Fibroblast of lung (primary cell): ENCODE measurements at regions not wholly inside any gene's neighbourhood (a gene's known extent, or its start where the extent isn't known, plus 50 kb on each side); places are given as distances from the start of the nearest gene placed in this dataset.

ENCODE experiments used
- DNase-seq, 2 donors: peaks; one replicate each; pipeline versions ENCODE4 v3.0.0 to v3.0.0-alpha.2; 2010; ENCODE audit warnings: low read depth in 2 of 2
- H2AFZ ChIP-seq: 2 replicates; pipeline ENCODE4 v1.5.1; 2012; ENCODE audit warnings: low read length, control low read depth, inconsistent platforms
- H3K27ac ChIP-seq: 2 replicates; pipeline ENCODE4 v1.5.1; 2011; ENCODE audit warnings: low read length, control low read depth; ENCODE audit not compliant: insufficient read depth
- H3K27me3 ChIP-seq: 2 replicates; pipeline ENCODE4 v1.5.1; 2011; ENCODE audit warnings: mild to moderate bottlenecking, low read length; ENCODE audit not compliant: control insufficient read depth, insufficient read depth
- H3K36me3 ChIP-seq: 2 replicates; pipeline ENCODE4 v1.5.1; 2011; ENCODE audit warnings: low read length; ENCODE audit not compliant: control insufficient read depth, insufficient read depth
- H3K4me1 ChIP-seq: 2 replicates; pipeline ENCODE4 v1.5.1; 2011; ENCODE audit warnings: low read length; ENCODE audit not compliant: control insufficient read depth, insufficient read depth; ENCODE audit errors: extremely low read depth
- H3K4me2 ChIP-seq: 2 replicates; pipeline ENCODE4 v1.5.1; 2011; ENCODE audit warnings: low read length, control low read depth; ENCODE audit not compliant: insufficient read depth; ENCODE audit errors: extremely low read depth
- H3K4me3 ChIP-seq, 4 experiments: fragments of 200-600 bp in 1 of 4; sonication (generic) in 1 of 4; replicated peaks in 1 of 4; 2 replicates each; pipeline ENCODE4 v1.5.1; 2011 to 2016; ENCODE audit warnings: low read length in 4 of 4, low read depth in 3 of 4, mild to moderate bottlenecking in 3 of 4, control low read depth in 2 of 4, inconsistent platforms in 1 of 4, mixed read lengths in 1 of 4; ENCODE audit not compliant: insufficient read depth in 1 of 4; ENCODE audit errors: control extremely low read depth in 1 of 4
- H3K79me2 ChIP-seq: 2 replicates; pipeline ENCODE4 v1.5.1; 2012; ENCODE audit warnings: mild to moderate bottlenecking, low read length, inconsistent platforms; ENCODE audit not compliant: control insufficient read depth, insufficient read depth
- H3K9ac ChIP-seq: 2 replicates; pipeline ENCODE4 v1.5.1; 2011; ENCODE audit warnings: mild to moderate bottlenecking, low read length, control low read depth; ENCODE audit not compliant: insufficient read depth
- H3K9me3 ChIP-seq: 2 replicates; pipeline ENCODE4 v1.5.1; 2012; ENCODE audit warnings: low read depth, low read length; ENCODE audit not compliant: control insufficient read depth, insufficient read depth
- H4K20me1 ChIP-seq: 2 replicates; pipeline ENCODE4 v1.5.1; 2011; ENCODE audit warnings: low read length; ENCODE audit not compliant: control insufficient read depth, insufficient read depth; ENCODE audit errors: extremely low read depth
- CTCF ChIP-seq, 2 donors: IDR thresholded peaks in 1 of 2; conservative IDR thresholded peaks in 1 of 2; 1 replicate in 1 of 2; 2 replicates in 1 of 2; pipeline ENCODE4 v1.5.1; 2011 to 2012; ENCODE audit warnings: low read length in 2 of 2, control low read depth in 1 of 2, inconsistent platforms in 1 of 2, low read depth in 1 of 2, mild to moderate bottlenecking in 1 of 2
- EZH2 ChIP-seq: IDR thresholded peaks from 2 replicates; pipeline ENCODE4 v1.5.1; 2012; ENCODE audit warnings: low read length, control low read depth, mild to moderate bottlenecking; ENCODE audit errors: missing control alignments

- no peak overlapping the region for H3K9ac ChIP-seq
- TF ChIP-seq CTCF (conservative IDR thresholded peaks at IDR 0.05 in 1 of 2, IDR thresholded peaks at IDR 0.05 in 1 of 2; ENCODE audit: low read depth in 1 of 2, low read length in 2 of 2) (no peak), EZH2 (no peak)
- H3K4me1 ChIP-seq, result no peaks in the 10 kb centered on the region
- H3K27ac ChIP-seq, result no peak overlapping the region
- H3K9me3 ChIP-seq, result no peaks in the 10 kb centered on the region
- no peak overlapping the region for H3K4me3 ChIP-seq
- H3K79me2 ChIP-seq, result no peaks in the 10 kb centered on the region
- no peaks in the 10 kb centered on the region for H3K36me3 ChIP-seq
- H3K4me2 ChIP-seq, result no peak overlapping the region
- DNase-seq, result peak in 1 of 2 donors; percentile 1
- H2AFZ ChIP-seq, result no peak overlapping the region
- no peaks in the 10 kb centered on the region for H4K20me1 ChIP-seq
- no peaks in the 10 kb centered on the region for H3K27me3 ChIP-seq
Observed at GRCh38 chrX:122739770-122740169, 444.3 kb upstream of the GRIA3 start.

DNA sequence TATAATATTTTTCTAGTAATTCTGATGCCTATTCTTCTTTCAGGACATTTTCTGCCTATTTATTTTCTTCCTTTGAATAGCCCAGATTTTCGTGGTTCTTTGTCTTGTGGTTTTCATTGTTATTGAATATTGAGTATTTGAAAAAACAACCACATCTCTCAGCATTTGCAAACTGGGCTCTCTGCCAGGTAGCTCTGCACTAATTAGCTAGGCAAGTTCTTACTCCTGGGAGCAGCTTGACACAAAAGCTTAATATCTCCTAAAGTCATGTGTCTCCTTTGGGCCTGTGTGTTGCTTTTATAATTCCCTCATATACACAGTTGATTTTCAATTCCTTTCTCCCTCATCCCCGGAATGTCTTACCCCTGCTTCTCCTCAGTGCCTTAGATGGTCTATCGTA is 413.5 kb upstream of the GRIA3 start:
- DNase-seq, result peak in 1 of 2 donors; percentile 62
- Histone ChIP-seq H3K79me2 (no peaks in the 10 kb centered on the region), H3K4me3 (no peak overlapping the region), H3K4me1 (no peaks in the 10 kb centered on the region), H2AFZ (no peak overlapping the region), H4K20me1 (no peaks in the 10 kb centered on the region), H3K36me3 (no peaks in the 10 kb centered on the region), H3K4me2 (no peak overlapping the region), H3K27ac (no peak overlapping the region), H3K9ac (no peak overlapping the region), H3K9me3 (no peaks in the 10 kb centered on the region), H3K27me3 (no peaks in the 10 kb centered on the region)
- no peak for TF ChIP-seq CTCF (conservative IDR thresholded peaks at IDR 0.05 in 1 of 2, IDR thresholded peaks at IDR 0.05 in 1 of 2; ENCODE audit: low read depth in 1 of 2, low read length in 2 of 2)
- TF ChIP-seq EZH2, result no peak

DNA sequence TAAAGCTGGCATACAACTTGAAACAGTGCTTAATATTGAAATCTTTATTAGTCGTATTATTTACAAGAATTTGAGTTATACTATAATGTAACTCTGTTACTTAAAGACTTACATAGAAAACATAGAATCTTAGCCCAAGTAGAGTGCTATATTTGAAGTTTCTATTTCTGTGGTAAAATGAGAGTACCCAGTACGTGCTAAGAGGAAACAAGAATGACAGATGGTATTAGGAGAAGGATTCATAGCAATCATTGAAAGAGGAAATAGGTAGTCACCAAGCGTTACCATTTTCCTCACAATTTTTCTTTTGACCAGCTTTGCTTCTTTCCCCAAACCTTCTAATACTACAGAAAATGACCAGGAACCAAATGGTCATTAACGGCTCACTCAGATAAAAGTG is 412.1 kb upstream of the GRIA3 start:
- Histone ChIP-seq H3K27ac (no peak overlapping the region), H3K4me2 (no peak overlapping the region), H4K20me1 (no peaks in the 10 kb centered on the region), H3K9ac (no peak overlapping the region), H3K36me3 (no peaks in the 10 kb centered on the region), H3K4me1 (no peaks in the 10 kb centered on the region), H3K9me3 (no peaks in the 10 kb centered on the region), H3K27me3 (no peaks in the 10 kb centered on the region), H3K79me2 (no peaks in the 10 kb centered on the region), H2AFZ (no peak overlapping the region), H3K4me3 (no peak overlapping the region)
- no peak for DNase-seq
- no peak for TF ChIP-seq EZH2
- TF ChIP-seq CTCF (conservative IDR thresholded peaks at IDR 0.05 in 1 of 2, IDR thresholded peaks at IDR 0.05 in 1 of 2; ENCODE audit: low read depth in 1 of 2, low read length in 2 of 2), result no peak
